ENCODE measurements at regions not wholly inside any gene's neighbourhood (a gene's known extent, or its start where the extent isn't known, plus 50 kb on each side); places are given as distances from the start of the nearest gene placed in this dataset.

DNA sequence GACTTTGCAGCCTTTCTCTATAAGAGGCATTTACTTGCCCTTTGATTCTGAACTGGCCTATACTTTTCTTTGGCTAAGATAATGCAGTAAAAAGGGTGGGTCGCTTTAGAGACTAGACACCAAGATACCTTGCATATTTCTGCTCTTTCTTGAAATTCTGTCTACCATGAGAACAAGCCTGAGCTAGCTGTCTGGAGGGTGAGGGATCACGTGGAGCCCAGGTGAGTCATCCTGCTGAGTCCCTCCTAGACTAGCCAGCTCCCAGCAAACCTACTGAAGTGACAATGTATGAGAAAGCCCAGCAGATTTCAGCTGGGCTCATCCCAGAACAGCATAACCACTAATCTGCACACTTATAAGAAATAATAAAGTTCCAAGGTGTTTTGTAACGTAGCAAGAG, 408.0 kb upstream of the KAZN start:
- TF ChIP-seq, protein P1, sequence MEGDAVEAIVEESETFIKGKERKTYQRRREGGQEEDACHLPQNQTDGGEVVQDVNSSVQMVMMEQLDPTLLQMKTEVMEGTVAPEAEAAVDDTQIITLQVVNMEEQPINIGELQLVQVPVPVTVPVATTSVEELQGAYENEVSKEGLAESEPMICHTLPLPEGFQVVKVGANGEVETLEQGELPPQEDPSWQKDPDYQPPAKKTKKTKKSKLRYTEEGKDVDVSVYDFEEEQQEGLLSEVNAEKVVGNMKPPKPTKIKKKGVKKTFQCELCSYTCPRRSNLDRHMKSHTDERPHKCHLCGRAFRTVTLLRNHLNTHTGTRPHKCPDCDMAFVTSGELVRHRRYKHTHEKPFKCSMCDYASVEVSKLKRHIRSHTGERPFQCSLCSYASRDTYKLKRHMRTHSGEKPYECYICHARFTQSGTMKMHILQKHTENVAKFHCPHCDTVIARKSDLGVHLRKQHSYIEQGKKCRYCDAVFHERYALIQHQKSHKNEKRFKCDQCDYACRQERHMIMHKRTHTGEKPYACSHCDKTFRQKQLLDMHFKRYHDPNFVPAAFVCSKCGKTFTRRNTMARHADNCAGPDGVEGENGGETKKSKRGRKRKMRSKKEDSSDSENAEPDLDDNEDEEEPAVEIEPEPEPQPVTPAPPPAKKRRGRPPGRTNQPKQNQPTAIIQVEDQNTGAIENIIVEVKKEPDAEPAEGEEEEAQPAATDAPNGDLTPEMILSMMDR (IDR thresholded peaks at IDR 0.05; ENCODE audit: borderline replicate concordance), result no peak
- no peak overlapping the region for H3K4me3 ChIP-seq
- H3K27me3 ChIP-seq (ENCODE audit: low read depth), result peaks cover 30% of the 10 kb centered on the region
- no peak for DNase-seq
- no peaks in the 10 kb centered on the region for H3K36me3 ChIP-seq
- intact Hi-C loops (cut with micrococcal nuclease), result no loop called here
- H3K4me1 ChIP-seq, result no peaks in the 10 kb centered on the region
- H3K9me3 ChIP-seq (replicated peaks), result no peaks in the 10 kb centered on the region
- H3K27ac ChIP-seq (replicated peaks), result no peak overlapping the region

DNA sequence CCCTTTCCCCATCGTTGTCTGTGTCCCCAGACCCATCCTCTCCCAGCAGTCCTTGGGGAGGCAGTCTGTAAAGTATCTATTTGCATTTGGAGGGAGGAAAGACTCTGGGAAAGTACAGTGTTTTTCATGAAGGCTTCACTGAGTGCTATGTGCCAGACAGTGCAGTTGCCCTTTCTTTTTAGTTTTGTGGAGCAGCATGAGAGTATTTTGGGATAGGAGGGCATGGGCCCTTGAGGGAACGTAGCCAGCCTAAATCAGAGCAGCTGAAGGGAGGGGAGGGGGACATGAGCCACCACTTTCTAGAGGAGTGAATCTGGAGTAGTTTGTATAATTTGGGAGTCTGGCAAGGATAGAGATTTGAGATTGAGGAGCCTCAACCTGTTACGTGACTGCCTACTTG, 404.0 kb upstream of the KAZN start:
- Histone ChIP-seq H3K4me3 (no peak overlapping the region), H3K36me3 (no peaks in the 10 kb centered on the region), H3K4me1 (no peaks in the 10 kb centered on the region), H3K27me3 (ENCODE audit: low read depth) (peaks cover 42% of the 10 kb centered on the region), H3K9me3 (replicated peaks) (no peaks in the 10 kb centered on the region), H3K27ac (replicated peaks) (no peak overlapping the region)
- intact Hi-C loops (cut with micrococcal nuclease), result no loop called here
- DNase-seq, result no peak
- TF ChIP-seq, protein P1 (IDR thresholded peaks at IDR 0.05; ENCODE audit: borderline replicate concordance), result no peak

DNA sequence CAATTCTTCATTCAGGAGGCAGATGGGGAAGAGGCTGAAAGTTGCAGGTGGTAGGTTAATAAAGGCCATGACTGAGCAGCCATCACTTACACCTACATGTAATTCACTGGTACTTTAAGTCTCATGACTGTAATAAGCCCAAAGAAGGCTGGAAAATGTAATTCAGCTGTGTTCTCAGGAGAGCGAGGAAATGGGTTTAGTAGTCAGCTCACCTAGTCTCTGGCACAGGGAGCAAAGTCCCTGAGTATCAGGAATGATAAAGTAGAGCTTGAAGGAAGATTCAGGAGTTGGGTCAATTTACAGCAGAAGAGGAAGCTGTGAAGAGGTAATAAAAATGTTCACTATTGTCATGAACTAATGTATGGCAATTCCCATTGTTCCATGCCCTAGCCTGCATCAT, 393.4 kb upstream of the KAZN start:
- peaks cover 30% of the 10 kb centered on the region for H3K27me3 ChIP-seq (ENCODE audit: low read depth)
- no peak for DNase-seq
- H3K9me3 ChIP-seq (replicated peaks), result no peaks in the 10 kb centered on the region
- H3K36me3 ChIP-seq, result no peaks in the 10 kb centered on the region
- no peak overlapping the region for H3K4me3 ChIP-seq
- no peak overlapping the region for H3K27ac ChIP-seq (replicated peaks)
- intact Hi-C loops (cut with micrococcal nuclease), result no loop called here
- H3K4me1 ChIP-seq, result no peaks in the 10 kb centered on the region
- TF ChIP-seq, protein P1 (IDR thresholded peaks at IDR 0.05; ENCODE audit: borderline replicate concordance), result no peak

DNA sequence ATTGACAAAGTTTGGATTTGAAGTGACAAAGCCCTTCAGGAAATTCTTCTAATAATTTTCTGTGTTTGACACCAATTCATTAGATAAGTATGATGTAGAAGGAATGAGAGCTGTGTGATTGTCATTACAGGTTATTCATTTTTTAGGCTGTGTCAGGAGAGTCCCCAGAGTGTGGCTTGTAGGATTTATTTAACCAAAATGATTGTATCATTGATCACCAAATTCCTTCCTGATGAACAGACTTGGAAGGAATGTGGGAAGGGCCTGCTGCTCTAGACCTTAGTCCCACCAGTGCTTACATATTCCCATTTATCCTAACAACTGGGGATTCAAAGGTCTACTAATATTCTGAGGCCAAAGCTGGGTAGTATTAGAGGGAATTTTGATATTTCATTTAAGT, 383.3 kb upstream of the KAZN start:
- no peak overlapping the region for H3K27ac ChIP-seq (replicated peaks)
- H3K27me3 ChIP-seq (ENCODE audit: low read depth), result peaks cover 11% of the 10 kb centered on the region
- no peaks in the 10 kb centered on the region for H3K4me1 ChIP-seq
- TF ChIP-seq, protein P1 (IDR thresholded peaks at IDR 0.05; ENCODE audit: borderline replicate concordance), result no peak
- no peak for DNase-seq
- no peak overlapping the region for H3K4me3 ChIP-seq
- peaks cover 44% of the 10 kb centered on the region for H3K9me3 ChIP-seq (replicated peaks)
- intact Hi-C loops (cut with micrococcal nuclease), result no loop called here
- H3K36me3 ChIP-seq, result no peaks in the 10 kb centered on the region

DNA sequence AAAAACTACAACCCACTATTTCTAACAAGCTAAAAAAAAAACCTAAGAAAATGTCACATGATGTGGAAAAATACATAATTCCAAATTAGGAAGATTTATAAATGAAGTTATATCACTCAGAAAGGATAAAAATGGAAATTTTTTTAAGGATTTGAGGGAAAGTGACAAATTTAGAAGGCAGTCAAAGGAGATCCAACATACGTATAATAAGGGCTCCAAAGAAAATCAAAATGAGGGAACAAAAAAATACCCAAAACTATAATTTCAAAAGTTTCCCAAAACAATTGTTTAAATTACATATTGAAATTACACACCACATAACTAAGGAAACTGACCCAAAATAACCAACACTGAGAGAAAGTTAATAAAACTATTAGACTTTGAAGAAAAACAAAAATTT, 381.1 kb upstream of the KAZN start:
- Histone ChIP-seq H3K27ac (replicated peaks) (no peak overlapping the region), H3K4me1 (peaks cover 4% of the 10 kb centered on the region), H3K36me3 (no peaks in the 10 kb centered on the region), H3K27me3 (ENCODE audit: low read depth) (peaks cover 16% of the 10 kb centered on the region), H3K4me3 (no peak overlapping the region), H3K9me3 (replicated peaks) (peaks cover 44% of the 10 kb centered on the region)
- TF ChIP-seq, protein P1 (IDR thresholded peaks at IDR 0.05; ENCODE audit: borderline replicate concordance), result no peak
- intact Hi-C loops (cut with micrococcal nuclease), result no loop called here
- no peak for DNase-seq

DNA sequence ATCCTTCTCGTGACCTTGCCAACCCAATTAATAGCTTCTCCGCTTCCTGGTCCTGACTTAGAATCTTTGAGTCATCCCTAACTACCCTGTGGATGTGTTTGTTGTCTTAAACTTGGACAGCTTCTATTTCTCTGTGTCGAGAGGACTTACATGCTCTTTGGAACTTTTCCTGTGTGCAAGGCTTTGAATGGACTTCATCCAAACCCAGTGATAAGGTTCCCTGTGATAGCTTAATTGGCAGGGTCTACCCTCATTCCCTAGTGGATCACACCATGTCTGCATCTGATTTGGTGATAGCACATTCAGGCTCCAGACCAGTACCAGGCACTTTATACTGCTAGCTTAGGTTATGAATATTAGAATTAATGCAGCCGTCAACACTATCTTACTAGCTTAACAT, 378.2 kb upstream of the KAZN start:
- Histone ChIP-seq H3K27me3 (ENCODE audit: low read depth) (peaks cover 18% of the 10 kb centered on the region), H3K4me3 (no peak overlapping the region), H3K36me3 (no peaks in the 10 kb centered on the region), H3K4me1 (peaks cover 4% of the 10 kb centered on the region), H3K27ac (replicated peaks) (no peak overlapping the region), H3K9me3 (replicated peaks) (peaks cover 42% of the 10 kb centered on the region)
- intact Hi-C loops (cut with micrococcal nuclease), result no loop called here
- no peak for DNase-seq
- TF ChIP-seq, protein P1 (IDR thresholded peaks at IDR 0.05; ENCODE audit: borderline replicate concordance), result no peak

All from left ventricle myocardium inferior (tissue), 1 donor.